HG03378 (cell line): ENCODE measurements at regions not wholly inside any gene's neighbourhood (a gene's known extent, or its start where the extent isn't known, plus 50 kb on each side); places are given as distances from the start of the nearest gene placed in this dataset.
"Not testable (repeated sequence)": the region's sequence is repeated elsewhere in the genome, so short reads cannot be mapped to it uniquely, and the experiment has no call there.

Experiments
- ATAC-seq: cut with Tn5 transposase; IDR thresholded peaks from one replicate; pipeline ENCODE4 v1.9.1; 2021; ENCODE audit warnings: mild to moderate bottlenecking, moderate library complexity; ENCODE audit not compliant: unreplicated experiment

GRCh38 chr13:44718467-44718866, 142.3 kb upstream of the TSC22D1 start:
- ATAC-seq = no peak

DNA sequence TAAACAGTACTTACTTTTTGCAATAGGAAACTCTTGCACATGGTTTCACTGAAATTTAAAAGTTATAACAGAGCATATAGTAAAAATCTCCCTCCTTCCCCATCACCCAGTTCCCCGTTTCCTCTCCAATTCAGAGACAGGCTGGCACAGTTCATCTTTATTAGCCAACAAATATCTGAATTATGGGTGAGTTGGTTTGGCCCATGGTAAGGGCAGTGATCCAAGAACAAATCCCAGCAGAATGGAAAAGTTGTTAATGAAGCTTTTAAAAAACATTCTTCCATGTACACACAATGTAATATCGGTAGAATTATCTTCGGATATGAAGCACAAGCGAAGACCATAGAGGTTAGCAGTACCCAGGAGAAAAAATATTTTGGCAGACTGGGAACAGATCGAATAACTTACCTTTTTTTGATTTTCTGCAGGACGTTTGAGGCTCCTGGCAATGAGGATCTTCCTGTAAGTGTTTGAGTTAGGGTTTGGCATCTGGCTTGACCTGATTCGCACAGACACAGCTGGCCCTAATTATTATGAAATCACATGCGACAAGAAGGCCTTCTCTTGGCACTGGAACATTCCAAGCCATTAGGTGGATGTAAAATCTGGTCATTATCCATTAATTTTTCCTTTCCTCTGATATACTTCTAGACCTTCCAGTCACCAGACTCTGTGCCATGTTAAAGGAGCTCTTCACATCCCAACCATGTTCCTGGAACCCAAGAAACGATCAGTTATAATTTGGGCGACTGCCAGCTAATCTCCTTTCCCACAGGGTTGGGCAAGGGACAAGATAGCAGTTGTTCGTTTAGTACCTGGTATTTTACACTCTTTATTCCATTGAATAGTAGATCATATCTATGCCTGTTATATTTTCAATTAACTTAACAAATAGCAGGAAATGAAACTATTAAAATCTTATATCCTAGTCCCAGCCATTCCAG, 139.4 kb upstream of the TSC22D1 start:
- ATAC-seq = no peak

GRCh38 chr13:44713788-44714469, 137.8 kb upstream of the TSC22D1 start:
- ATAC-seq = no peak

DNA sequence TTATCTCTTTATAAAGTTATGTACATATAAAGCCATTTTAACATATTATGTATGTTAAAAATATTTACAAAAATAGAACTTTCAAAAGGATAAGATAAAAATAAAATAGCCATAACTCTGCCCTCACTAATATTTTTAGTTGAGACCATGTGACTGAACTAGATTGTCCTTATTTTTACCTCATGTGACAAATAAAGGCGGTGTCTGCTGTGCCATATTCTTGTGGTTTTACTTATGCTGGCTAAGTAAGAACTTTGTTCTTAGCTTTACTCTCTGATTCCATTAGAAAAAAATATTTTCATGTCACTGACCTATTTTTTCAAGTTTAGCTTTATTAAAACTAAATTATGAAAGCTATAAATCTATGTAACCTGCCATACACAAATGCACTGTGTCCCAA, 135.6 kb upstream of the TSC22D1 start:
- ATAC-seq = no peak

DNA sequence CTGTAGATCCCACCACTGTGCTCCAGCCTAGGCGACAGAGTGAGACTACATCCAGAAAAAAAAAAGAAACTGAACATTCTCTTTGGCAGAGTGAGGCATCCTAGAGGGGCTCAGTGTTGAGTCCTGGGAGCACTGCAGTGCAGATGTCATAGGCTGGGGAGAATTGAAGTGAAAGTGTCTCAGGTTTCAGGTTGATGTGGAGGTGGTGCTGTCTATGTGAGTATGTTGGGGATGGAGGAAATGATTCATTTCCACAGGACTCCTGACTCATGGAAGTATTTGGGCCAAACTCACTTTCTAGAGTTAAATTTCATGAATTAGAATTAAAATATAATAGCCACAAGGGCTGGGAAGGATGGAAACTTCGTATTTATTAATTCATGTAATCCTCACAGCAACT, 134.4 kb upstream of the TSC22D1 start:
- ATAC-seq = no peak

GRCh38 chr13:44704811-44705210, 128.7 kb upstream of the TSC22D1 start:
- not testable (repeated sequence) for ATAC-seq

- no peak for ATAC-seq
Observed at GRCh38 chr13:44703371-44703770, 127.2 kb upstream of the TSC22D1 start.

DNA sequence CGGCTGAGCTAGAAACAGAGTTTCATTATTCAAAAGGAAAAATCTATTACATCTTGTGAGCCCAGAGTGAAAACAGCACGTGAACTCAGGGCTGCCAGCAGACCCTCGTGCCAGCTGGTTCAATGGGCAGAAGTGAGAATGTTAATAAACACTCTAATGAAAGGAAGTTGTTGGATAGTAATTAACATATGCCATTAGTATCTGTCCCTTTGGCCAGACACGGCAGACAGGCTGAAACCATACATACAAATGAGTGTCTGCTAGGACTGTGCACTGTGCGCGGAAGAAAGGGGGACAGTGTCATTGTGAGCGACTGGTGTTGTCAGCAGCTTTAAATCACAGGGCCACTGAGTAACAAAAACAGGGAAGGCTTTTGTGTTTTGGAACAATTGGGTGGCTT, 121.9 kb upstream of the TSC22D1 start:
- ATAC-seq = no peak

DNA sequence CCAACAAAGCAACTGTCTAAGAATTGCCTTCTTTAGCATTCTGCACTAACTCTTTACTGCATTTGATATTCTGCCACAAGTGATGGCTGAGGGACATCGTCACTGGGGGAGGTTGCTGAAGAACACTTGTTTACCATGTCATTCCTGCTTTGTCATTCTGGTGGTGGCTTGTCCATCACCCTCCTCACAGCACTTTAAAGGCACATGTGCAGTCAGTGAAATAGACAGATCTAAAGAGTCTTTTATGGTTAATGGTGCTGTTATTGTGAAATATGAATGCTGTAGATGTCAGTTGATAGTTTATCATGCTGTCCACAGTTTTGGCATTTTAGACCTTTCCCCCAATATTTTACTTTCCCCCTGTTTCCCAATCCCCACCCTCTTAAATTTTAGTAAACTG, 120.9 kb upstream of the TSC22D1 start:
- ATAC-seq = no peak

DNA sequence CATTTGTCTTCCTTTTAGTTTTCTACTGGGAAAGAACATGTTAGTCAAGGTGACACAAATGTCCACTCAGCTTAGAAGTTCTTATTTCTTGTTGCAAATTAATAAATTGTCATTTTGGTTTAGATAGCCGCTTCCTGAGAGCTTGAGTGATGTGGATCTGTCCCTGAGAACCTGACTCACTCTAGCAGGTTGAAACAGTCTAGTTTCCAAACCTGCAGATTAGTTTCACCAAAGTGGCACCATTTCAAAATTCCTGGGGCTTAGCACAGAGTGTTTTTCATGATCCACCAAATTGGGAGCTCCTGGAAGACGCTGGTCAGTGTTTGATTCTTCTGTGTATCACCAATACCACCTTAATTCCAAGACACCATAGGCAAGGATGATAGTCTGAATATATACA, 119.4 kb upstream of the TSC22D1 start:
- ATAC-seq = no peak

- ATAC-seq = no peak
Observed at GRCh38 chr13:44694842-44695241, 118.7 kb upstream of the TSC22D1 start.

DNA sequence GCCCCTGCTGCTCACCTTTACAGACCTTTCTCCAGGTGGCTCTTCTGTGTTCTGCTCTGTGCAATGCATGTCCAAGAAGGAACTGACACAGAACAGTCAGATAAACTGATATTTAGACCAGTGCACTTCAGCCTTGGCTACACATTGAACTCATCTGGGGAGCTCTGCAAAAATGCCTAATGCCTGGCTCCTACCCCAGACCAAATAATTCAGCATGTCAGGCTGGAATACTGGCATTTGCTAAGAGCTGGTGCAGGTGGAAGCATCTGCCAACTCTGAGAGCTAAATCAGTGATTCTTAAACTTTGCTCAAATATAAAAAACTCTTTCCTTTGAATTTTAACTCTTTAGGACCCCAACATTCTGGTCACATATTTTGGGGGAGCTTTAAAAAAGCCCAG, 118.2 kb upstream of the TSC22D1 start:
- no peak for ATAC-seq

GRCh38 chr13:44693156-44693764, 117.1 kb upstream of the TSC22D1 start:
- no peak for ATAC-seq

DNA sequence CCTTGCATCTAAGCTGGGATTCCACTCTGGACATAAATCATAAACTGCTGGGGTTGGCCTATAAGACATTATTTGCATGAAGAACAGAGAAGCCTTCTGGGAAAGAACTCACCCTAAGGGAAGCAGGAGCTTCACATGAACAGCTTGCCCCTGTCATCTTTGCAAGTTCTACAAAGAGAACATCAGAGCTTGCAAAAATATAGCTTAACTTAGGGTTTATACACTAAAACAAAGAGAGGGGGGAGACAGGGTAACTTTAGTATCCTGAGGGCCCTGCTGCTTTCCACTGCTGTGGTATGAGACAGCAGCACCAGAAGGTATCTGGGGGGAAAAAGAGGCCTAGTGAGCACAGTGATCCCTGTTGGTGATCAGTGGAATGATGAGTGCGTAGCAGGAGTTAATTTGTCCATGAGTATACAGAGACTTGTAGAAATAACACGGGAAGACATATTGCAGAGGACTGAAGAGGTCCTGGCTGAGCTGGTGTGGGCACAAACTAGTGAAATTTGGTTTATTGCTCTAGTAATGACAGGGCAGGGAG, 116.1 kb upstream of the TSC22D1 start:
- ATAC-seq = no peak

GRCh38 chr13:44690376-44690775, 114.2 kb upstream of the TSC22D1 start:
- ATAC-seq = no peak

DNA sequence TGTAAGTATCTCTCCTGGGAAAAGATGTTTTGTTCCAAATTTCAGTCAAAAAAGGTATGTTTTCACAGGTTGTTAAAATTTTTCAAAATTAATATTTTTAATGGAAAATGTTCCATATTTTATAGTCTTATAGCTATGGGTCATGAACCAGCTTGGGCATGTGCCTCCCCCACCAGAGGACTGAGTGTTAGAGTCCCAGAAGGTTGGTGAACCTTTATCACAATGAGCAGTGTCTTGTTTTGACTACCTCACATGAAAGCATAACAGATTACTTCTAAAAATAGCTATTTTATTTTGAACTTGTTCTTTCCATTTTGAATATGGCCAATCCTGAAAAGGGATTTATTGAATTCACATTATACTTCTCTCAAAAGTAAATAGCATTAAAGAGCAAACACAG, 112.5 kb upstream of the TSC22D1 start:
- ATAC-seq = no peak

- no peak for ATAC-seq
Observed at GRCh38 chr13:44686531-44686934, 110.4 kb upstream of the TSC22D1 start.

GRCh38 chr13:44685641-44686040, 109.5 kb upstream of the TSC22D1 start:
- ATAC-seq = no peak

DNA sequence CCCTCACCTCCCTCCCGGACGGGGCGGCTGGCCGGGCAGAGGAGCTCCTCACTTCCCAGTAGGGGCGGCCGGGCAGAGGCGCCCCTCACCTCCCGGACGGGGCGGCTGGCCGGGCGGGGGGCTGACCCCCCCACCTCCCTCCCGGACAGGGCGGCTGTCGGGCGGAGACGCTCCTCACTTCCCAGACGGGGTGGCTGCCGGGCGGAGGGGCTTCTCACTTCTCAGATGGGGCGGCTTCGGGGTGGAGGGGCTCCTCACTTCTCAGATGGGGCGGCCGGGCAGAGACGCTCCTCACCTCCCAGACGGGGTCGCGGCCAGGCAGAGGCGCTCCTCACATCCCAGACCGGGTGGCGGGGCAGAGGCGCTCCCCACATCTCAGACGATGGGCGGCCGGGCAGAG, 106.3 kb upstream of the TSC22D1 start:
- ATAC-seq = not testable (repeated sequence)

- no peak for ATAC-seq
Observed at GRCh38 chr13:44680746-44681355, 104.7 kb upstream of the TSC22D1 start.

DNA sequence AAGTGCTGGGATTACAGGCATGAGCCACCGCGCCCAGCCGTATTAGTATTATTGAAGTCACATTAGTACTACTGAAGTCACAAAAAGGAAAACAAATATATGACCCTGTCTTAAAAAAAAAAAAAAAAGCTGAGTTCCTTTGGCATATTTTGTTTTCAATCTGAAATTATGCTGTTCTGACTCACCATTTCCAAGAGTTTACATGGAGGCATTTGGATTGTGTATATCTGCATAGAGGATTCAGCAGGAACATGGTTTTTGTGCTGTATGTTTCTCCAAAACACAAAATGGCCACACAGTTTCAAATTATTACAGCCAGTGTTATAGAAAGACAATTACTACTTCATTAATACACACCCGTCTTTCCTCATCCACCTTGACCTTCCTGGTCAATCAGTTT, 103.5 kb upstream of the TSC22D1 start:
- ATAC-seq = no peak
